WTC11 (cell line): ENCODE measurements at regions not wholly inside any gene's neighbourhood (a gene's known extent, or its start where the extent isn't known, plus 50 kb on each side); places are given as distances from the start of the nearest gene placed in this dataset.

ENCODE experiments used
- ATAC-seq: fragments of 200-7000 bp; cut with Tn5 transposase; 2 replicates; pipeline ENCODE4 v1.10.0; 2021; ENCODE audit warnings: mild to moderate bottlenecking, moderate library complexity
- CTCF ChIA-PET: fragments of 300-600 bp; sonication (Branson Sonifier 250); formaldehyde crosslinking; loops from one replicate; lab custom pipeline; 2021; ENCODE audit warnings: antibody characterized with exemption; lab: Charles Lee
- POLR2A ChIA-PET: fragments of 350-600 bp; sonication (Branson Sonifier 250); formaldehyde crosslinking; loops from one replicate; lab custom pipeline; 2021; ENCODE audit warnings: antibody characterized with exemption; lab: Charles Lee
- DNase-seq: peaks from one replicate; pipeline ENCODE4 v3.0.0; 2021; ENCODE audit warnings: low spot score
- H3K27ac Mint-ChIP-seq: 2 replicates; pipeline ENCODE4 v1.8.0; 2021; ENCODE audit warnings: mixed read lengths
- H3K27me3 Mint-ChIP-seq: 2 replicates; pipeline ENCODE4 v1.8.0; 2021; ENCODE audit warnings: low read depth, mild to moderate bottlenecking, moderate library complexity, mixed read lengths
- H3K36me3 Mint-ChIP-seq: 2 replicates; pipeline ENCODE4 v1.8.0; 2021; ENCODE audit warnings: mixed read lengths
- H3K4me1 Mint-ChIP-seq: 2 replicates; pipeline ENCODE4 v1.8.0; 2022; ENCODE audit warnings: mixed read lengths
- H3K4me3 Mint-ChIP-seq: 2 replicates; pipeline ENCODE4 v1.8.0; 2021; ENCODE audit warnings: mild to moderate bottlenecking, moderate library complexity, mixed read lengths
- H3K9me3 Mint-ChIP-seq: 2 replicates; pipeline ENCODE4 v1.8.0; 2021; ENCODE audit warnings: mixed read lengths
- CBFB ChIP-seq: sonication (generic); formaldehyde crosslinking; IDR thresholded peaks from 2 replicates; pipeline ENCODE4 v1.8.1; 2022; ENCODE audit warnings: mild to moderate bottlenecking, low read depth, missing genetic modification reagents
- CDX4 ChIP-seq: fragments of 250-450 bp; sonication (Bioruptor Pico); IDR thresholded peaks from 2 replicates; pipeline ENCODE4 v1.9.0; 2021; ENCODE audit warnings: moderate library complexity, mild to moderate bottlenecking, inconsistent platforms, borderline replicate concordance
- GRHL2 ChIP-seq: fragments of 250-450 bp; sonication (Bioruptor Pico); IDR thresholded peaks from 2 replicates; pipeline ENCODE4 v1.8.0; 2022; ENCODE audit warnings: mild to moderate bottlenecking, moderate library complexity; ENCODE audit not compliant: insufficient replicate concordance, severe bottlenecking
- KAT7 ChIP-seq: sonication (generic); formaldehyde crosslinking; IDR thresholded peaks from 2 replicates; pipeline ENCODE4 v1.8.1; 2023; ENCODE audit warnings: missing genetic modification reagents, mild to moderate bottlenecking, borderline replicate concordance
- NFATC4 ChIP-seq: fragments of 250-450 bp; sonication (Bioruptor Pico); IDR thresholded peaks from 2 replicates; pipeline ENCODE4 v1.9.0; 2021; ENCODE audit warnings: mild to moderate bottlenecking
- RELA ChIP-seq: sonication (generic); formaldehyde crosslinking; IDR thresholded peaks from 2 replicates; pipeline ENCODE4 v1.8.1; 2022; ENCODE audit warnings: missing genetic modification reagents, mild to moderate bottlenecking, borderline replicate concordance
- SMAD4 ChIP-seq: sonication (generic); formaldehyde crosslinking; IDR thresholded peaks from 2 replicates; pipeline ENCODE4 v1.8.0; 2022; ENCODE audit warnings: mild to moderate bottlenecking, missing genetic modification reagents
- SOX15 ChIP-seq: fragments of 250-450 bp; sonication (Bioruptor Pico); IDR thresholded peaks from 2 replicates; pipeline ENCODE4 v1.9.0; 2021; ENCODE audit warnings: mild to moderate bottlenecking
- STAT6 ChIP-seq: sonication (generic); formaldehyde crosslinking; conservative IDR thresholded peaks from 2 replicates; pipeline ENCODE4 v1.8.1; 2023; ENCODE audit warnings: mild to moderate bottlenecking, low read depth, missing genetic modification reagents, moderate library complexity
- ZBTB21 ChIP-seq: sonication (generic); formaldehyde crosslinking; IDR thresholded peaks from 2 replicates; pipeline ENCODE4 v1.8.1; 2023; ENCODE audit warnings: mild to moderate bottlenecking, missing genetic modification reagents, borderline replicate concordance
- TF ChIP-seq, protein P1 (sequence below): fragments of 200-600 bp; IDR thresholded peaks from 2 replicates; pipeline ENCODE4 v1.8.0; 2022; ENCODE audit warnings: antibody characterized with exemption
- TF ChIP-seq, protein P2 (sequence below): sonication (generic); formaldehyde crosslinking; IDR thresholded peaks from 2 replicates; pipeline ENCODE4 v1.8.1; 2022; ENCODE audit warnings: low read depth, mild to moderate bottlenecking, moderate library complexity, missing genetic modification reagents, borderline replicate concordance

- TF ChIP-seq, protein P1, sequence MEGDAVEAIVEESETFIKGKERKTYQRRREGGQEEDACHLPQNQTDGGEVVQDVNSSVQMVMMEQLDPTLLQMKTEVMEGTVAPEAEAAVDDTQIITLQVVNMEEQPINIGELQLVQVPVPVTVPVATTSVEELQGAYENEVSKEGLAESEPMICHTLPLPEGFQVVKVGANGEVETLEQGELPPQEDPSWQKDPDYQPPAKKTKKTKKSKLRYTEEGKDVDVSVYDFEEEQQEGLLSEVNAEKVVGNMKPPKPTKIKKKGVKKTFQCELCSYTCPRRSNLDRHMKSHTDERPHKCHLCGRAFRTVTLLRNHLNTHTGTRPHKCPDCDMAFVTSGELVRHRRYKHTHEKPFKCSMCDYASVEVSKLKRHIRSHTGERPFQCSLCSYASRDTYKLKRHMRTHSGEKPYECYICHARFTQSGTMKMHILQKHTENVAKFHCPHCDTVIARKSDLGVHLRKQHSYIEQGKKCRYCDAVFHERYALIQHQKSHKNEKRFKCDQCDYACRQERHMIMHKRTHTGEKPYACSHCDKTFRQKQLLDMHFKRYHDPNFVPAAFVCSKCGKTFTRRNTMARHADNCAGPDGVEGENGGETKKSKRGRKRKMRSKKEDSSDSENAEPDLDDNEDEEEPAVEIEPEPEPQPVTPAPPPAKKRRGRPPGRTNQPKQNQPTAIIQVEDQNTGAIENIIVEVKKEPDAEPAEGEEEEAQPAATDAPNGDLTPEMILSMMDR, result no peak
- TF ChIP-seq STAT6 (CRISPR knock-in tag), result no peak
Measured at GRCh38 chr5:43873791-43874190, 270.8 kb downstream of the NNT start (continued).

DNA sequence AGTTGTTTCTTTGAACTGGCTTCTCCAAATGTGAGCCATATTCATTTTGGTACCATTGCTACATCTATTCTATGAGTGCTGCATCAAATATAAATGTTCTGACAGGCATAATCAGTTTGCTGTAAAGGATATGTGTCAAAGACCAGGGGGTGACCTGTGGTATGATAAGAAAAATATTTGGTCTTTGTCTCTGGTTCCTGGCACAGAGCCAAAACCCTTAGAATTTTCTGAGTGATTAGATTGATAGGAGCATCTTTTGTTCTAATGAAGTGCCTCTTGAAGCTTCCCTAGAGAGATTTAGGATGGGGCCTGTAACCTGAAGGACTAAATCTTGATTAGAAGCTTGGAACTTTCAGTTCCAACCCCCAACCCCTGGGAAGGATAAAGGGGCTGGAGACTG, 256.3 kb downstream of the NNT start:
- POLR2A ChIA-PET, result interaction anchor here (0.6 kb wide), 1 partner anchor 249 kb away, joined by 6 read pairs; no protein-coding TSS in a partner anchor
- no peak for TF ChIP-seq KAT7
- TF ChIP-seq RELA, result no peak
- CTCF ChIA-PET, result no interaction called here
- ATAC-seq (no peak), DNase-seq (no peak)
- Mint-ChIP-seq H3K27me3 (no peaks in the 10 kb centered on the region), H3K9me3 (peaks cover 5% of the 10 kb centered on the region), H3K27ac (no peak overlapping the region), H3K4me1 (peaks cover 19% of the 10 kb centered on the region), H3K4me3 (no peak overlapping the region), H3K36me3 (no peaks in the 10 kb centered on the region)

GRCh38 chr5:43855452-43855851, 252.5 kb downstream of the NNT start:
- no peak for TF ChIP-seq SMAD4 (CRISPR knock-in tag)
- no peak for TF ChIP-seq CDX4 (CRISPR knock-in tag)
- Mint-ChIP-seq H3K27me3 (no peaks in the 10 kb centered on the region), H3K4me1 (peaks cover 19% of the 10 kb centered on the region), H3K27ac (no peak overlapping the region), H3K9me3 (peaks cover 5% of the 10 kb centered on the region), H3K4me3 (no peak overlapping the region), H3K36me3 (no peaks in the 10 kb centered on the region)
- ChIA-PET CTCF (no interaction called here), POLR2A (no interaction called here)
- ATAC-seq, result no peak
- DNase-seq, result no peak

GRCh38 chr5:43854697-43855292, 251.8 kb downstream of the NNT start:
- H3K36me3 Mint-ChIP-seq, result no peaks in the 10 kb centered on the region
- ChIA-PET POLR2A (no interaction called here), CTCF (interaction anchor here (0.6 kb wide), 1 partner anchor 124 kb away, joined by 6 read pairs; no protein-coding TSS in a partner anchor)
- H3K4me3 Mint-ChIP-seq, result no peak overlapping the region
- TF ChIP-seq, protein P2, sequence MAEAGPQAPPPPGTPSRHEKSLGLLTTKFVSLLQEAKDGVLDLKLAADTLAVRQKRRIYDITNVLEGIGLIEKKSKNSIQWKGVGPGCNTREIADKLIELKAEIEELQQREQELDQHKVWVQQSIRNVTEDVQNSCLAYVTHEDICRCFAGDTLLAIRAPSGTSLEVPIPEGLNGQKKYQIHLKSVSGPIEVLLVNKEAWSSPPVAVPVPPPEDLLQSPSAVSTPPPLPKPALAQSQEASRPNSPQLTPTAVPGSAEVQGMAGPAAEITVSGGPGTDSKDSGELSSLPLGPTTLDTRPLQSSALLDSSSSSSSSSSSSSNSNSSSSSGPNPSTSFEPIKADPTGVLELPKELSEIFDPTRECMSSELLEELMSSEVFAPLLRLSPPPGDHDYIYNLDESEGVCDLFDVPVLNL (CRISPR knock-in tag), result no peak
- TF ChIP-seq CBFB (CRISPR knock-in tag), result no peak
- no peak for TF ChIP-seq SOX15 (CRISPR knock-in tag)
- no peak for TF ChIP-seq NFATC4 (CRISPR knock-in tag)
- TF ChIP-seq GRHL2 (CRISPR knock-in tag), result no peak
- no peak for TF ChIP-seq STAT6 (CRISPR knock-in tag)
- TF ChIP-seq ZBTB21 (CRISPR knock-in tag), result no peak
- DNase-seq (no peak), ATAC-seq (peak; percentile 87)
- H3K27me3 Mint-ChIP-seq, result no peaks in the 10 kb centered on the region
- H3K27ac Mint-ChIP-seq, result peak overlapping the region; percentile 57; the same call in 1 of the 2 replicates
- peaks cover 9% of the 10 kb centered on the region for H3K9me3 Mint-ChIP-seq
- H3K4me1 Mint-ChIP-seq, result peaks cover 19% of the 10 kb centered on the region
